HEK293 (cell line): ENCODE measurements at regions not wholly inside any gene's neighbourhood (a gene's known extent, or its start where the extent isn't known, plus 50 kb on each side); places are given as distances from the start of the nearest gene placed in this dataset.

Experiments
- CTCF ChIA-PET: fragments of 350-600 bp; formaldehyde crosslinking; extraction: SDS; loops from one replicate; lab custom pipeline; 2021; ENCODE audit warnings: antibody characterized with exemption; lab: Yijun Ruan, JAX
- POLR2A ChIA-PET: fragments of 300-600 bp; formaldehyde crosslinking; extraction: SDS; loops from one replicate; lab custom pipeline; 2020; ENCODE audit warnings: antibody characterized with exemption, inconsistent platforms; lab: Yijun Ruan, JAX
- H3K27ac ChIP-seq: fragments of 200-500 bp; sonication (Bioruptor generic); 2 replicates; pipeline ENCODE4 v1.5.1; 2014; ENCODE audit warnings: low read depth, low read length, control low read depth, inconsistent platforms; ENCODE audit errors: extremely low read depth
- H3K36me3 ChIP-seq, 2 experiments: fragments of 200-500 bp in 1 of 2; sonication (Bioruptor generic) in 1 of 2; 1 replicate in 1 of 2; 2 replicates in 1 of 2; pipeline ENCODE4 v1.5.1; 2014 to 2017; ENCODE audit warnings: inconsistent platforms in 2 of 2, low read length in 2 of 2; ENCODE audit not compliant: control insufficient read depth in 2 of 2, insufficient read depth in 1 of 2
- H3K4me1 ChIP-seq: fragments of 200-500 bp; sonication (Bioruptor generic); 2 replicates; pipeline ENCODE4 v1.5.1; 2014; ENCODE audit warnings: mild to moderate bottlenecking, low read length, inconsistent platforms; ENCODE audit not compliant: control insufficient read depth, insufficient read depth
- H3K4me3 ChIP-seq: 2 replicates; pipeline ENCODE4 v1.5.1; 2011; ENCODE audit warnings: low read depth, mild to moderate bottlenecking, control low read depth, low read length, moderate library complexity
- H3K9me3 ChIP-seq: fragments of 200-500 bp; sonication (Bioruptor generic); 2 replicates; pipeline ENCODE4 v1.5.1; 2014; ENCODE audit warnings: low read depth, low read length, inconsistent platforms; ENCODE audit not compliant: control insufficient read depth, insufficient read depth
- GLIS2 ChIP-seq: fragments of 450-650 bp; formaldehyde crosslinking; IDR thresholded peaks from 2 replicates; pipeline ENCODE4 v1.5.1; 2016; ENCODE audit warnings: missing biosample characterization, missing genetic modification characterization
- SETDB1 ChIP-seq: IDR thresholded peaks from one replicate; pipeline ENCODE4 v1.6.1; 2017; ENCODE audit warnings: mild to moderate bottlenecking, low read length, moderate library complexity, mixed read lengths; ENCODE audit not compliant: insufficient read length
- YY1 ChIP-seq: fragments of 450-650 bp; formaldehyde crosslinking; IDR thresholded peaks from 2 replicates; pipeline ENCODE4 v1.5.1; 2018; ENCODE audit warnings: missing biosample characterization, missing genetic modification characterization
- ZBTB20 ChIP-seq: fragments of 450-650 bp; formaldehyde crosslinking; IDR thresholded peaks from 2 replicates; pipeline ENCODE4 v1.5.1; 2016; ENCODE audit warnings: missing biosample characterization, missing genetic modification characterization
- ZBTB21 ChIP-seq: fragments of 450-650 bp; formaldehyde crosslinking; IDR thresholded peaks from 2 replicates; pipeline ENCODE4 v1.5.1; 2017; ENCODE audit warnings: missing biosample characterization, missing genetic modification characterization
- ZFHX2 ChIP-seq: fragments of 450-650 bp; formaldehyde crosslinking; conservative IDR thresholded peaks from 2 replicates; pipeline ENCODE4 v1.5.1; 2016; ENCODE audit warnings: missing biosample characterization, missing genetic modification characterization
- ZFP37 ChIP-seq: fragments of 450-650 bp; formaldehyde crosslinking; IDR thresholded peaks from 2 replicates; pipeline ENCODE4 v1.5.1; 2016; ENCODE audit warnings: missing biosample characterization, missing genetic modification characterization
- ZNF140 ChIP-seq: fragments of 450-650 bp; formaldehyde crosslinking; IDR thresholded peaks from 2 replicates; pipeline ENCODE4 v1.5.1; 2016; ENCODE audit warnings: missing biosample characterization, missing genetic modification characterization
- ZNF155 ChIP-seq: fragments of 450-650 bp; formaldehyde crosslinking; IDR thresholded peaks from 2 replicates; pipeline ENCODE4 v1.5.1; 2016; ENCODE audit warnings: missing biosample characterization, missing genetic modification characterization
- ZNF302 ChIP-seq: fragments of 450-650 bp; formaldehyde crosslinking; IDR thresholded peaks from 2 replicates; pipeline ENCODE4 v1.5.1; 2016; ENCODE audit warnings: missing biosample characterization, missing genetic modification characterization, low read depth
- ZNF311 ChIP-seq: fragments of 450-650 bp; formaldehyde crosslinking; IDR thresholded peaks from 2 replicates; pipeline ENCODE4 v1.5.1; 2017; ENCODE audit warnings: missing biosample characterization, missing genetic modification characterization, borderline replicate concordance
- ZNF423 ChIP-seq: fragments of 450-650 bp; formaldehyde crosslinking; IDR thresholded peaks from 2 replicates; pipeline ENCODE4 v1.5.1; 2016; ENCODE audit warnings: missing biosample characterization, missing genetic modification characterization
- ZNF426 ChIP-seq: fragments of 450-650 bp; formaldehyde crosslinking; IDR thresholded peaks from 2 replicates; pipeline ENCODE4 v1.5.1; 2017; ENCODE audit warnings: missing biosample characterization, missing genetic modification characterization, mild to moderate bottlenecking, inconsistent platforms, moderate library complexity
- ZNF544 ChIP-seq: fragments of 450-650 bp; formaldehyde crosslinking; IDR thresholded peaks from 2 replicates; pipeline ENCODE4 v1.5.0; 2017; ENCODE audit warnings: missing biosample characterization, missing genetic modification characterization
- ZNF596 ChIP-seq: fragments of 450-650 bp; IDR thresholded peaks from 2 replicates; pipeline ENCODE4 v1.5.0; 2018; ENCODE audit warnings: missing biosample characterization, mild to moderate bottlenecking, missing genetic modification characterization, moderate library complexity
- ZNF791 ChIP-seq: fragments of 450-650 bp; formaldehyde crosslinking; IDR thresholded peaks from 2 replicates; pipeline ENCODE4 v1.5.1; 2016; ENCODE audit warnings: missing biosample characterization, missing genetic modification characterization
- TF ChIP-seq, protein P1 (sequence below): fragments of 450-650 bp; formaldehyde crosslinking; IDR thresholded peaks from 2 replicates; pipeline ENCODE4 v1.5.1; 2016; ENCODE audit warnings: missing biosample characterization, missing genetic modification characterization
- TF ChIP-seq, protein P2 (sequence below): fragments of 450-650 bp; formaldehyde crosslinking; IDR thresholded peaks from 2 replicates; pipeline ENCODE4; 2016; ENCODE audit warnings: missing biosample characterization, missing genetic modification characterization
- TF ChIP-seq, protein P3 (sequence below): fragments of 450-650 bp; formaldehyde crosslinking; IDR thresholded peaks from 2 replicates; pipeline ENCODE4 v1.5.1; 2016; ENCODE audit warnings: missing biosample characterization, missing genetic modification characterization, low read depth
- TF ChIP-seq, protein P4 (sequence below): fragments of 450-650 bp; formaldehyde crosslinking; IDR thresholded peaks from 2 replicates; pipeline ENCODE4 v1.5.1; 2016; ENCODE audit warnings: missing biosample characterization, missing genetic modification characterization

DNA sequence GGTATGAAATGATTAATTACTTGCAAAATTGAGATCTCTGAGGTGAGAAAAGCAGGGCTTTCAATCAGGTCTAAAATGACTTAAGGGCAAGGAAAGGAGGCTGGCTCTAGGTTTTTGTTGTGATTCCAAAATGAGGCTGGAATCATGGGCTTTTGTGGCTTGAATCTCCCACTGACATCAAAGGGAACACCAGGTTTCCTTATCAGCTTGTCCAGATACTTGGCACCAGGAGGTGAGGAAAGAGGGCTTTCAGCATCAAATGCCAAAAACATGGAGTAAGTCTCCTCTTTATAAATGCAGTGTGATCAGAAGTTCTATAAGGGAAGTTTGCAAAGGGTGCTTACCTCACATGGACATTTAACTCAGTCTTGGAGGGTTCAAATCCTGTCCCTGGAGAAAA lies 402.3 kb downstream of the NDFIP2 start (continued):
- TF ChIP-seq ZNF155 (tag by site-specific recombination) = no peak
- TF ChIP-seq, protein P1, sequence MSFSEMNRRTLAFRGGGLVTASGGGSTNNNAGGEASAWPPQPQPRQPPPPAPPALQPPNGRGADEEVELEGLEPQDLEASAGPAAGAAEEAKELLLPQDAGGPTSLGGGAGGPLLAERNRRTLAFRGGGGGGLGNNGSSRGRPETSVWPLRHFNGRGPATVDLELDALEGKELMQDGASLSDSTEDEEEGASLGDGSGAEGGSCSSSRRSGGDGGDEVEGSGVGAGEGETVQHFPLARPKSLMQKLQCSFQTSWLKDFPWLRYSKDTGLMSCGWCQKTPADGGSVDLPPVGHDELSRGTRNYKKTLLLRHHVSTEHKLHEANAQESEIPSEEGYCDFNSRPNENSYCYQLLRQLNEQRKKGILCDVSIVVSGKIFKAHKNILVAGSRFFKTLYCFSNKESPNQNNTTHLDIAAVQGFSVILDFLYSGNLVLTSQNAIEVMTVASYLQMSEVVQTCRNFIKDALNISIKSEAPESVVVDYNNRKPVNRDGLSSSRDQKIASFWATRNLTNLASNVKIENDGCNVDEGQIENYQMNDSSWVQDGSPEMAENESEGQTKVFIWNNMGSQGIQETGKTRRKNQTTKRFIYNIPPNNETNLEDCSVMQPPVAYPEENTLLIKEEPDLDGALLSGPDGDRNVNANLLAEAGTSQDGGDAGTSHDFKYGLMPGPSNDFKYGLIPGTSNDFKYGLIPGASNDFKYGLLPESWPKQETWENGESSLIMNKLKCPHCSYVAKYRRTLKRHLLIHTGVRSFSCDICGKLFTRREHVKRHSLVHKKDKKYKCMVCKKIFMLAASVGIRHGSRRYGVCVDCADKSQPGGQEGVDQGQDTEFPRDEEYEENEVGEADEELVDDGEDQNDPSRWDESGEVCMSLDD (tag by site-specific recombination) = no peak

DNA sequence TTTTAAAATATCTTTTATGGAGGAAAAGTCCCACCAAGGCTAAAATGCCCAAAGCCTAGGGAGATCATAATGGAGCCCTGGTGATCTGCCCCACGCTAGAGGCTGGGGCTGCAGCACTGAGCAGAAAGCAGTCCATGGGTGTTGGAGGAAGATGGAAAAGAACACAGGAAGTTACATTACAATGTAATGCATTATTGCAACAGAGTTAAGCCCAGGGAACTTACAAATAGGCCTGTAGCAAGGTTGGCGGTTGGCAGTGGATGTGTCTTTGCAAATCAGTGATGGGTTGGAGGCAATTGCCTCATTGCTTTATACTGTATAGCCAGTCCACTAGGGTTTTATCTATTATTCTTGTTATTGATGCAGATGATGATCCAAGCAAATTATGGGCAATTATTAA lies 399.9 kb downstream of the NDFIP2 start:
- Histone ChIP-seq H3K4me1 (no peaks in the 10 kb centered on the region), H3K27ac (no peak overlapping the region), H3K9me3 (no peaks in the 10 kb centered on the region), H3K36me3 (no peaks in the 10 kb centered on the region), H3K4me3 (no peak overlapping the region)
- TF ChIP-seq ZFP37 (tag by site-specific recombination) = no peak
- no peak for TF ChIP-seq GLIS2 (tag by site-specific recombination)
- TF ChIP-seq ZNF311 (tag by site-specific recombination) = no peak
- no peak for TF ChIP-seq SETDB1
- TF ChIP-seq, protein P2, sequence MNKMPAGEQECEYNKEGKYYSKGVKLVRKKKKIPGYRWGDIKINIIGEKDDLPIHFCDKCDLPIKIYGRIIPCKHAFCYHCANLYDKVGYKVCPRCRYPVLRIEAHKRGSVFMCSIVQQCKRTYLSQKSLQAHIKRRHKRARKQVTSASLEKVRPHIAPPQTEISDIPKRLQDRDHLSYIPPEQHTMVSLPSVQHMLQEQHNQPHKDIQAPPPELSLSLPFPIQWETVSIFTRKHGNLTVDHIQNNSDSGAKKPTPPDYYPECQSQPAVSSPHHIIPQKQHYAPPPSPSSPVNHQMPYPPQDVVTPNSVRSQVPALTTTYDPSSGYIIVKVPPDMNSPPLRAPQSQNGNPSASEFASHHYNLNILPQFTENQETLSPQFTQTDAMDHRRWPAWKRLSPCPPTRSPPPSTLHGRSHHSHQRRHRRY = no peak
- TF ChIP-seq, protein P3, sequence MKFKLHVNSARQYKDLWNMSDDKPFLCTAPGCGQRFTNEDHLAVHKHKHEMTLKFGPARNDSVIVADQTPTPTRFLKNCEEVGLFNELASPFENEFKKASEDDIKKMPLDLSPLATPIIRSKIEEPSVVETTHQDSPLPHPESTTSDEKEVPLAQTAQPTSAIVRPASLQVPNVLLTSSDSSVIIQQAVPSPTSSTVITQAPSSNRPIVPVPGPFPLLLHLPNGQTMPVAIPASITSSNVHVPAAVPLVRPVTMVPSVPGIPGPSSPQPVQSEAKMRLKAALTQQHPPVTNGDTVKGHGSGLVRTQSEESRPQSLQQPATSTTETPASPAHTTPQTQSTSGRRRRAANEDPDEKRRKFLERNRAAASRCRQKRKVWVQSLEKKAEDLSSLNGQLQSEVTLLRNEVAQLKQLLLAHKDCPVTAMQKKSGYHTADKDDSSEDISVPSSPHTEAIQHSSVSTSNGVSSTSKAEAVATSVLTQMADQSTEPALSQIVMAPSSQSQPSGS = no peak
- POLR2A ChIA-PET = no interaction called here
- CTCF ChIA-PET = no interaction called here

DNA sequence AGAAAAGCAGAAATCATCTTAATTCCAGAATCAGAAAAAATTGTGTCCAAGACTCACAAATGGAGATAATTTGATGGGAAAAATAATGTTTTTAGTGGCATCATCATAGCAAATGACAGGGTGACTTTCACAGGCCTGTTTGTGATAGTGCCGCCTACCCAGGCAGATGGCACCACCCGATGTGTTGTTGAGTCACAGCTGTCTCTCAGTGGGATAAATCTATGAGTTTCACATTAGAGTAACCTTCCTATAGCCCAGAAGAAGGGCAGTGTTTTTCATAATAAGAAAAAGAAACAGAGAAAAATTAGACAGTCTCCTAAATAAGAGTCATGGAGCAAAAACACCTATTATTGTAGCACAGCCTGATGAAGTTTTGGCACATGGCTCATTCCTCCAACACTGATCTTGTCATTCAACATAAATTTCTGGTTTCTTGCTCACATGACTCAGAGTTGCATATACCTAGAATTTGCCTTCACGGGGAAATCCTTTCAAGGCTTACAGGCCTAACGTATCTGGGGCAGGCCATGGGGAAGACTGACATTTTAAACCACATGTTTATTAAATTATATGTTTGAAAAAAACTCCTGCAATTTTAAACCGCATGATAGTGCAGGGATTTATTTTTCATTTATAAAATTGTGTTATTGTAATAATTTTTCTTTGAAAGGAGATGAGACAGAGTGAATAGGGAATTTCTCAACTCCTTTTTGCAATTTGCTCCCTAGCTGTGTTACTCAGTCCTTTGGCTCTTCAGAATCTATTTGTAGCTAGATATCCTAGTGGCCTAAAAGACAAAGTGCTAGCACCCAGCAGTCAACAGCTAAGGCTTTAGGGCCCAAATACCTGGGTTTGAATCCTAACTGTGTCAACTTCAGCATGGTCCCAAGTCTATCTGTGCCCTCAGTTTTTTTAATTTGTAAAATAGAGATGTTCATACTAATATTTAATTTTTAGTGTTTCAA lies 393.7 kb downstream of the NDFIP2 start:
- TF ChIP-seq ZNF423 (tag by site-specific recombination) = no peak
- no peak for TF ChIP-seq ZBTB20 (tag by site-specific recombination)
- TF ChIP-seq ZBTB21 = no peak
- no peak for TF ChIP-seq ZNF544
- no peak for TF ChIP-seq ZNF426
- TF ChIP-seq ZNF302 (tag by site-specific recombination) = no peak
- TF ChIP-seq YY1 = no peak
- TF ChIP-seq ZNF596 (tag by site-specific recombination) = no peak
- no peak for TF ChIP-seq ZNF791
- TF ChIP-seq, protein P4, sequence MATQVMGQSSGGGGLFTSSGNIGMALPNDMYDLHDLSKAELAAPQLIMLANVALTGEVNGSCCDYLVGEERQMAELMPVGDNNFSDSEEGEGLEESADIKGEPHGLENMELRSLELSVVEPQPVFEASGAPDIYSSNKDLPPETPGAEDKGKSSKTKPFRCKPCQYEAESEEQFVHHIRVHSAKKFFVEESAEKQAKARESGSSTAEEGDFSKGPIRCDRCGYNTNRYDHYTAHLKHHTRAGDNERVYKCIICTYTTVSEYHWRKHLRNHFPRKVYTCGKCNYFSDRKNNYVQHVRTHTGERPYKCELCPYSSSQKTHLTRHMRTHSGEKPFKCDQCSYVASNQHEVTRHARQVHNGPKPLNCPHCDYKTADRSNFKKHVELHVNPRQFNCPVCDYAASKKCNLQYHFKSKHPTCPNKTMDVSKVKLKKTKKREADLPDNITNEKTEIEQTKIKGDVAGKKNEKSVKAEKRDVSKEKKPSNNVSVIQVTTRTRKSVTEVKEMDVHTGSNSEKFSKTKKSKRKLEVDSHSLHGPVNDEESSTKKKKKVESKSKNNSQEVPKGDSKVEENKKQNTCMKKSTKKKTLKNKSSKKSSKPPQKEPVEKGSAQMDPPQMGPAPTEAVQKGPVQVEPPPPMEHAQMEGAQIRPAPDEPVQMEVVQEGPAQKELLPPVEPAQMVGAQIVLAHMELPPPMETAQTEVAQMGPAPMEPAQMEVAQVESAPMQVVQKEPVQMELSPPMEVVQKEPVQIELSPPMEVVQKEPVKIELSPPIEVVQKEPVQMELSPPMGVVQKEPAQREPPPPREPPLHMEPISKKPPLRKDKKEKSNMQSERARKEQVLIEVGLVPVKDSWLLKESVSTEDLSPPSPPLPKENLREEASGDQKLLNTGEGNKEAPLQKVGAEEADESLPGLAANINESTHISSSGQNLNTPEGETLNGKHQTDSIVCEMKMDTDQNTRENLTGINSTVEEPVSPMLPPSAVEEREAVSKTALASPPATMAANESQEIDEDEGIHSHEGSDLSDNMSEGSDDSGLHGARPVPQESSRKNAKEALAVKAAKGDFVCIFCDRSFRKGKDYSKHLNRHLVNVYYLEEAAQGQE (tag by site-specific recombination) = no peak
- TF ChIP-seq ZNF140 (tag by site-specific recombination) = no peak
- no peak for TF ChIP-seq ZFHX2 (tag by site-specific recombination)
- no peaks in the 10 kb centered on the region for H3K4me1 ChIP-seq
- POLR2A ChIA-PET = no interaction called here
- CTCF ChIA-PET = interaction anchor here (0.5 kb wide), 1 partner anchor 16 kb away, joined by 3 read pairs; no protein-coding TSS in a partner anchor
- no peak overlapping the region for H3K27ac ChIP-seq
- no peaks in the 10 kb centered on the region for H3K9me3 ChIP-seq
- H3K36me3 ChIP-seq = no peaks in the 10 kb centered on the region
- H3K4me3 ChIP-seq = no peak overlapping the region
